ENCODE measurements at regions not wholly inside any gene's neighbourhood (a gene's known extent, or its start where the extent isn't known, plus 50 kb on each side); places are given as distances from the start of the nearest gene placed in this dataset.

DNA sequence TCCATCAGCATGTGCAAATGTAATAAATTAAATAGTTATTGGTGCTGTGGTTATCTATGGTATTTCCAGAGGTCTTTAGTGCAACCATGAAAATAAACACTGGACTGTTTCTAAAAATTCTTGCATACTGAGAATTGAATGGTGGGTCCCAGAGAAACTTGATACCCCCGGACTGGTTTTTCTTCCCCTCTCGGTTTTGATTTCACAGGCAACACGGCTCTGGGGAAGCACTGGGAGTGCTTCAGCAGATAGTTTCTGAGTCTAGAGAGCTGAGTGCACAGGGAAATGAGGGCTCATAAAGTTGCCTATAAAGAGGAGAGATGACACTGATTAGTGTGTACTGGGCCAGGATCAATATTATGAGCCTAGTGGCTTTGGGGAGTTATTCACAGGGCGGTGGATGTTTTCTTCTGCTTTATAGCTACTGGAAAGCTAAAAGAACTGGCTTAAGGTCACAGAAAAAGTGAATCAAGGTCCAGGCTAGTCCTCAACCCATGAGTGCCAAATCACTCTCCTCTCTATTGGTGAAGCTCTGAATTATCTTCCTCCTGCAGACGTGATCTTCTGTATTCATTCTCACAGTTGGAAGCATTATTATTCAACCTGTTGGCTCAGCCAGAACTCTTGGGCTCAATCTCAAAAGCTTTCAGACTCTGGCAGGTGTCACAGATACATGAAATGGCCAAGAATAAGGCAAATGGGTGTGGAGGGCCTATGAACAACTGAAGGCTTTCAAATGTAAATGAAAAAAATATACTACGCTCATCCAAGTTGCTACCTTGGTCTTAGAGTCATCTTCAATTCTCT, 170.2 kb upstream of the HMHB1 start:
- Histone ChIP-seq H3K36me3 (ENCODE audit: control insufficient read depth, insufficient read depth, low read length) (no peaks in the 10 kb centered on the region), H3K27ac (ENCODE audit: low read length) (no peak overlapping the region), H3K4me1 (ENCODE audit: control insufficient read depth, insufficient read depth, low read length) (no peaks in the 10 kb centered on the region), H3K9me3 (ENCODE audit: control insufficient read depth, insufficient read depth, low read depth, low read length) (no peaks in the 10 kb centered on the region), H3K27me3 (ENCODE audit: control insufficient read depth, insufficient read depth, low read length) (0 out of 2 replicates have a peak, but pooled peaks cover 2% of the 10 kb centered on the region), H3K4me3 (ENCODE audit: low read depth in 2 of 2, low read length in 2 of 2) (no peak overlapping the region)
- BruUV-seq (replicated peaks): no TSS peak
- intact Hi-C loops (cut with micrococcal nuclease; ENCODE audit: unreplicated experiment): no loop called here
- ChIA-PET POLR2A (no interaction called here), CTCF (no interaction called here)
- ATAC-seq (no peak), DNase-seq (ENCODE audit: low read depth, low spot score) (no peak)
- TF ChIP-seq, protein P1, sequence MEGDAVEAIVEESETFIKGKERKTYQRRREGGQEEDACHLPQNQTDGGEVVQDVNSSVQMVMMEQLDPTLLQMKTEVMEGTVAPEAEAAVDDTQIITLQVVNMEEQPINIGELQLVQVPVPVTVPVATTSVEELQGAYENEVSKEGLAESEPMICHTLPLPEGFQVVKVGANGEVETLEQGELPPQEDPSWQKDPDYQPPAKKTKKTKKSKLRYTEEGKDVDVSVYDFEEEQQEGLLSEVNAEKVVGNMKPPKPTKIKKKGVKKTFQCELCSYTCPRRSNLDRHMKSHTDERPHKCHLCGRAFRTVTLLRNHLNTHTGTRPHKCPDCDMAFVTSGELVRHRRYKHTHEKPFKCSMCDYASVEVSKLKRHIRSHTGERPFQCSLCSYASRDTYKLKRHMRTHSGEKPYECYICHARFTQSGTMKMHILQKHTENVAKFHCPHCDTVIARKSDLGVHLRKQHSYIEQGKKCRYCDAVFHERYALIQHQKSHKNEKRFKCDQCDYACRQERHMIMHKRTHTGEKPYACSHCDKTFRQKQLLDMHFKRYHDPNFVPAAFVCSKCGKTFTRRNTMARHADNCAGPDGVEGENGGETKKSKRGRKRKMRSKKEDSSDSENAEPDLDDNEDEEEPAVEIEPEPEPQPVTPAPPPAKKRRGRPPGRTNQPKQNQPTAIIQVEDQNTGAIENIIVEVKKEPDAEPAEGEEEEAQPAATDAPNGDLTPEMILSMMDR (IDR thresholded peaks at IDR 0.05): no peak
- TF ChIP-seq POLR2AphosphoS5 (IDR thresholded peaks at IDR 0.05; ENCODE audit: low read depth, low read length): no peak
- TF ChIP-seq TCF7L2 (IDR thresholded peaks at IDR 0.05; ENCODE audit: low read depth, low read length): no peak
- TF ChIP-seq SIN3A (IDR thresholded peaks at IDR 0.05; ENCODE audit: borderline replicate concordance, insufficient read depth, low read depth, low read length): no peak
- TF ChIP-seq REST (IDR thresholded peaks at IDR 0.05; ENCODE audit: insufficient read depth in 1 of 2, low read depth in 2 of 2, low read length in 1 of 2): no peak
- in situ Hi-C loops (cut with HindIII; ENCODE audit: low pct_unique_long_range_greater_than_20kb, low sequenced_read_pairs): no loop called here

DNA sequence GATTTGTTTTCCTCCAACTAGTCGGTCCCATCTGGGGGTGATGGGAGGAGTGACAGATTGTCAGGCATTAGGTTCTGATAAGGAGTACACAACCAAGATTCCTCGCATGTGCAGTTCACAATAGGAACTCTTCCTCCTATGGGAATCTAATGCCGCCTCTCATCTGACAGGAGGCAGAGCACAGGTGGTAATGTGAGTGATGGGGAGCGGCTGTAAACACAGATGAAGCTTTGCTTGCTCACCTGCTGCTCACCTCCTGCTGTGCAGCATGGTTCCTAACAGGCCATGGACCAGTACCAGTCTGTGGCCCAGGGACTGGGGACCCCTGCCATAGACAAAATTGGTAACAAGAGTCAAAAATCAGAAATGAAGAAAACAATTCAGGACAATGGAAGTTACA, 173.3 kb upstream of the HMHB1 start:
- 0 out of 2 replicates have a peak, but pooled peaks cover 2% of the 10 kb centered on the region for H3K27me3 ChIP-seq (ENCODE audit: control insufficient read depth, insufficient read depth, low read length)
- no peak overlapping the region for H3K4me3 ChIP-seq (ENCODE audit: low read depth in 2 of 2, low read length in 2 of 2)
- no peaks in the 10 kb centered on the region for H3K4me1 ChIP-seq (ENCODE audit: control insufficient read depth, insufficient read depth, low read length)
- TF ChIP-seq TCF7L2 (IDR thresholded peaks at IDR 0.05; ENCODE audit: low read depth, low read length): no peak
- no peak for TF ChIP-seq REST (IDR thresholded peaks at IDR 0.05; ENCODE audit: insufficient read depth in 1 of 2, low read depth in 2 of 2, low read length in 1 of 2)
- no peak for TF ChIP-seq SIN3A (IDR thresholded peaks at IDR 0.05; ENCODE audit: borderline replicate concordance, insufficient read depth, low read depth, low read length)
- TF ChIP-seq POLR2AphosphoS5 (IDR thresholded peaks at IDR 0.05; ENCODE audit: low read depth, low read length): no peak
- TF ChIP-seq, protein P1 (IDR thresholded peaks at IDR 0.05): no peak
- no peaks in the 10 kb centered on the region for H3K36me3 ChIP-seq (ENCODE audit: control insufficient read depth, insufficient read depth, low read length)
- DNase-seq (ENCODE audit: low read depth, low spot score) (no peak), ATAC-seq (no peak)
- ChIA-PET POLR2A (no interaction called here), CTCF (no interaction called here)
- H3K27ac ChIP-seq (ENCODE audit: low read length): no peak overlapping the region
- intact Hi-C loops (cut with micrococcal nuclease; ENCODE audit: unreplicated experiment) (no loop called here), in situ Hi-C loops (cut with HindIII; ENCODE audit: low pct_unique_long_range_greater_than_20kb, low sequenced_read_pairs) (no loop called here)
- no peaks in the 10 kb centered on the region for H3K9me3 ChIP-seq (ENCODE audit: control insufficient read depth, insufficient read depth, low read depth, low read length)
- no TSS peak for BruUV-seq (replicated peaks)
